ENCODE measurements at regions not wholly inside any gene's neighbourhood (a gene's known extent, or its start where the extent isn't known, plus 50 kb on each side); places are given as distances from the start of the nearest gene placed in this dataset.

DNA sequence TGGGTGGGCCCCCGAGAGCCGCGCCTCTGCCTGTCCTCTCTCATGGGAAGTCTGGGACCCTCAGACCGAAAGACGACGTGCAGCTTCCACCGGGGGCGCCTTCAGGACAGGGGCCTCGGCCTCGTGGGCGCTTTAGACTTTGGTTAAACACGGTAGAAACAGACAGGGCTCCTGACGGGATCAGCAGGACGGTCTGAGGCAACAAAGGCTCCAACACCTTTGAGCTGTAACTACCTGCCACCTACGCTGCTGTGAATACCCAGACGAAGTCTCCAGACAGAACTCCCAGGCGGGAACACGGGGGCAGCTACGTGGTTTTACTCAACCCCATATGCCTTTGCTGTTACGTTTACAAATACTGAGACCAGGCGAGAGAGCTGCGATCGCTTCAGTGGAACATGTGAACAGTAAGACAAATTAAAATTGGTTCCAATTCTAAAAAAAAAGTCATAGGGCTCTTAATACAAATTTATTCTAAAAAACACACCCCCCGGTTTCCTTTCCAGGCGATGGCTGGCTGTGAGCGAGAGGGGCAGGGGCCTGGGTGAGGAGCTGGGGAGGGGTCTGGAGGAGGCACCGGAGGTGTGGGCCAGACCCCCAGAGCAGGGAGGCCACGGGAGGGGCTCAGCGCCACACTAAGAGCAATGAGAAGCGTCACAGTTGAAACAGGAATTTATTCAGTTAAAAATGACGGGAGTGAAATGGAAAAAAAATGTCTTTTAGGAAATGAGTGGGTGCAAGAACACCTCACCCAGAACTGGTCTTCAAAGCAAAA is 453.2 kb downstream of the QKI start:
- no peaks in the 10 kb centered on the region for H3K27me3 ChIP-seq
- TF ChIP-seq EP300 (IDR thresholded peaks at IDR 0.05) (no peak), POLR2A (IDR thresholded peaks at IDR 0.05) (no peak), CTCF (IDR thresholded peaks at IDR 0.05) (no peak)

GRCh38 chr6:163866192-163866591 is 451.7 kb downstream of the QKI start:
- Histone ChIP-seq H3K27ac (no peak overlapping the region), H3K4me3 (no peak overlapping the region), H3K36me3 (no peaks in the 10 kb centered on the region), H3K4me1 (no peaks in the 10 kb centered on the region), H3K9me3 (no peaks in the 10 kb centered on the region), H3K27me3 (no peaks in the 10 kb centered on the region)
- 84 to 93% methylated on average over 8 to 9 of the region's 9 CpGs for WGBS, 2 donors
- DNase-seq (ENCODE audit: low spot score in 2 of 2): no peak
- no peak for TF ChIP-seq CTCF (IDR thresholded peaks at IDR 0.05)
- no peak for TF ChIP-seq EP300 (IDR thresholded peaks at IDR 0.05)
- no peak for TF ChIP-seq POLR2A (IDR thresholded peaks at IDR 0.05)

More for the DNA sequence above, 453.2 kb downstream of the QKI start:
- Histone ChIP-seq H3K27ac (no peak overlapping the region), H3K4me3 (no peak overlapping the region), H3K36me3 (no peaks in the 10 kb centered on the region), H3K4me1 (no peaks in the 10 kb centered on the region), H3K9me3 (no peaks in the 10 kb centered on the region)
- 84 to 85% methylated on average over 31 of the region's 31 CpGs for WGBS, 2 donors
- no peak for DNase-seq (ENCODE audit: low spot score in 2 of 2)

- WGBS, 2 donors: 90 to 92% methylated on average over 6 of the region's 6 CpGs
- Histone ChIP-seq H3K4me1 (peaks cover 0 to 10% (median 0%) of the 10 kb centered on the region in 4 donors), H3K9me3 (no peaks in the 10 kb centered on the region), H3K36me3 (no peaks in the 10 kb centered on the region), H3K27me3 (no peaks in the 10 kb centered on the region), H3K27ac (no peak overlapping the region), H3K4me3 (no peak overlapping the region)
- DNase-seq (ENCODE audit: low spot score in 2 of 2): no peak
- TF ChIP-seq CTCF (IDR thresholded peaks at IDR 0.05): no peak
- TF ChIP-seq POLR2A (IDR thresholded peaks at IDR 0.05): no peak
- no peak for TF ChIP-seq EP300 (IDR thresholded peaks at IDR 0.05)
Measured at GRCh38 chr6:163863565-163863964, 449.0 kb downstream of the QKI start.

GRCh38 chr6:163862701-163863100 is 448.2 kb downstream of the QKI start:
- no peak for DNase-seq (ENCODE audit: low spot score in 2 of 2)
- Histone ChIP-seq H3K9me3 (no peaks in the 10 kb centered on the region), H3K27ac (no peak overlapping the region), H3K36me3 (no peaks in the 10 kb centered on the region), H3K27me3 (no peaks in the 10 kb centered on the region), H3K4me1 (peaks cover 0 to 10% (median 0%) of the 10 kb centered on the region in 4 donors), H3K4me3 (no peak overlapping the region)
- no peak for TF ChIP-seq EP300 (IDR thresholded peaks at IDR 0.05)
- TF ChIP-seq CTCF (IDR thresholded peaks at IDR 0.05): no peak
- TF ChIP-seq POLR2A (IDR thresholded peaks at IDR 0.05): no peak
- WGBS, 2 donors: 91 to 93% methylated on average over 5 of the region's 5 CpGs

GRCh38 chr6:163861627-163862026 is 447.1 kb downstream of the QKI start:
- Histone ChIP-seq H3K4me1 (peaks cover 0 to 10% (median 0%) of the 10 kb centered on the region in 4 donors), H3K4me3 (no peak overlapping the region), H3K36me3 (no peaks in the 10 kb centered on the region), H3K27me3 (no peaks in the 10 kb centered on the region), H3K27ac (no peak overlapping the region), H3K9me3 (no peaks in the 10 kb centered on the region)
- DNase-seq (ENCODE audit: low spot score in 2 of 2): no peak
- no peak for TF ChIP-seq CTCF (IDR thresholded peaks at IDR 0.05)
- 92 to 95% methylated on average over 8 of the region's 8 CpGs for WGBS, 2 donors

All from tibial nerve (tissue), 4 donors.